RWPE1 (cell line): ENCODE measurements at regions not wholly inside any gene's neighbourhood (a gene's known extent, or its start where the extent isn't known, plus 50 kb on each side); places are given as distances from the start of the nearest gene placed in this dataset.

ENCODE experiments used
- CTCF ChIA-PET: fragments of 350-600 bp; sonication (Branson Sonifier 250); formaldehyde crosslinking; extraction: SDS; loops from one replicate; lab custom pipeline; 2021; lab: Yijun Ruan, JAX
- POLR2A ChIA-PET: fragments of 400-600 bp; formaldehyde crosslinking; extraction: SDS; loops from one replicate; lab custom pipeline; 2020; ENCODE audit warnings: antibody characterized with exemption; ENCODE audit not compliant: low non-redundant PET; lab: Yijun Ruan, JAX
- DNase-seq: peaks from one replicate; pipeline ENCODE4 v3.0.0; 2012; ENCODE audit warnings: low spot score
- H3K27ac ChIP-seq: fragments of 450-650 bp; 2 replicates; pipeline ENCODE4 v1.5.1; 2017
- CTCF ChIP-seq: fragments of 450-650 bp; conservative IDR thresholded peaks from 2 replicates; pipeline ENCODE4 v1.5.1; 2017; ENCODE audit warnings: low read depth, mild to moderate bottlenecking

- DNase-seq, result no peak
- POLR2A ChIA-PET, result no interaction called here
- CTCF ChIA-PET, result interaction anchor here (0.6 kb wide), 1 partner anchor 11 kb away, joined by 3 read pairs; no protein-coding TSS in a partner anchor
- TF ChIP-seq CTCF, result no peak
- no peak overlapping the region for H3K27ac ChIP-seq
Observed at GRCh38 chr14:96999654-97000155, 202.5 kb downstream of the VRK1 start.

- ChIA-PET POLR2A (no interaction called here), CTCF (no interaction called here)
- no peak overlapping the region for H3K27ac ChIP-seq
- DNase-seq, result no peak
- no peak for TF ChIP-seq CTCF
Observed at GRCh38 chr14:97002454-97002853, 205.3 kb downstream of the VRK1 start.

GRCh38 chr14:97005934-97006333, 208.8 kb downstream of the VRK1 start:
- H3K27ac ChIP-seq, result no peak overlapping the region
- ChIA-PET CTCF (no interaction called here), POLR2A (no interaction called here)
- TF ChIP-seq CTCF, result no peak
- no peak for DNase-seq

GRCh38 chr14:97010491-97011160, 213.4 kb downstream of the VRK1 start:
- H3K27ac ChIP-seq, result no peak overlapping the region
- TF ChIP-seq CTCF, result no peak
- ChIA-PET POLR2A (no interaction called here), CTCF (interaction anchor here (0.6 kb wide), 1 partner anchor 27 kb away, joined by 3 read pairs; no protein-coding TSS in a partner anchor)
- DNase-seq, result no peak

- CTCF ChIA-PET, result no interaction called here
Observed at GRCh38 chr14:97013878-97014277, 216.7 kb downstream of the VRK1 start.

GRCh38 chr14:97021001-97021400, 223.8 kb downstream of the VRK1 start:
- no peak overlapping the region for H3K27ac ChIP-seq
- DNase-seq, result no peak
- CTCF ChIA-PET, result no interaction called here
- POLR2A ChIA-PET, result no interaction called here
- TF ChIP-seq CTCF, result no peak

More at GRCh38 chr14:97013878-97014277, 216.7 kb downstream of the VRK1 start:
- TF ChIP-seq CTCF, result no peak
- no peak for DNase-seq
- no peak overlapping the region for H3K27ac ChIP-seq
- POLR2A ChIA-PET, result no interaction called here
